MG63 (cell line): ENCODE measurements at regions not wholly inside any gene's neighbourhood (a gene's known extent, or its start where the extent isn't known, plus 50 kb on each side); places are given as distances from the start of the nearest gene placed in this dataset.
"Not testable (repeated sequence)": the region's sequence is repeated elsewhere in the genome, so short reads cannot be mapped to it uniquely, and the experiment has no call there.

Experiments
- DNase-seq: peaks from one replicate; pipeline ENCODE4 v3.0.0-alpha.2; 2020
- H3K27me3 ChIP-seq: fragments of 250-450 bp; sonication (Bioruptor Pico); 2 replicates; pipeline ENCODE4 v1.5.1; 2020; ENCODE audit warnings: mild to moderate bottlenecking, moderate library complexity
- H3K36me3 ChIP-seq: fragments of 250-450 bp; sonication (Bioruptor Pico); 2 replicates; pipeline ENCODE4 v1.5.1; 2020; ENCODE audit warnings: mild to moderate bottlenecking, moderate library complexity
- H3K4me3 ChIP-seq: fragments of 250-450 bp; sonication (Bioruptor Pico); 2 replicates; pipeline ENCODE4 v1.5.1; 2020; ENCODE audit warnings: mild to moderate bottlenecking, moderate library complexity
- H3K9me3 ChIP-seq: fragments of 250-450 bp; sonication (Bioruptor Pico); 2 replicates; pipeline ENCODE4 v1.5.1; 2020; ENCODE audit warnings: mild to moderate bottlenecking, moderate library complexity

DNA sequence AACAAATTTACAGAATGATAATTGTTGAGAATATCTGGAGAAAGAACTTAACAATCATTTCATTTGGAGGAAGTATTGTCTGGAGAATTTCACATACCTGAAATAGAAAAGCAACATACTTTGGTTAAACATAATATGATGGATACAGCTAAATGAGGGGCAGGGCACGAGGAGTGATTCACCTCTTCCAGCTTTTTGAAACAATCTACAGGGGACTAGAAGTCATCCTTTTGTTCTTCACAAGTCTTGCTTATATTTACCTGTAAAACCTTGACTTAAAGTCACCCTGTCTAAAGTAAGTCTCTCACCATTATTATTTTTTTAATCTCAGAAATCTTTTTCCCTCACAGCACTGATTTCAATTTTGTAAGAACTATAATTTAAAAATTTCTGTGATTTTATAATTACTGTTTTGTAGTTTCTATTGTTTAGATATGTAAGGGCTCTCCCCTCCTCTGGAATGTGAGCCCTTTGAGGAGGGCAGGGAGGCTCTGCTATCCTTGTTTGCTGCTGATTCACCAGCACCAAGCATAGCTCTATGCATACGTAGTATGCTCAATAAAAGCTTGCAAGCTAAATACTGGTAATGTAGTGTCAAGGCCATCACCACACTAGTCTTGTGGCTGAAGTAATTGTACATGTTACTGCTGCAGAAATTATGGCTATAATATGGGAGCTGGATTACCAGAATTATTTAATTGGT, 193.9 kb upstream of the THRB start:
- no peak overlapping the region for H3K4me3 ChIP-seq
- H3K9me3 ChIP-seq = no peaks in the 10 kb centered on the region
- no peaks in the 10 kb centered on the region for H3K36me3 ChIP-seq
- H3K27me3 ChIP-seq = no peaks in the 10 kb centered on the region
- no peak for DNase-seq

DNA sequence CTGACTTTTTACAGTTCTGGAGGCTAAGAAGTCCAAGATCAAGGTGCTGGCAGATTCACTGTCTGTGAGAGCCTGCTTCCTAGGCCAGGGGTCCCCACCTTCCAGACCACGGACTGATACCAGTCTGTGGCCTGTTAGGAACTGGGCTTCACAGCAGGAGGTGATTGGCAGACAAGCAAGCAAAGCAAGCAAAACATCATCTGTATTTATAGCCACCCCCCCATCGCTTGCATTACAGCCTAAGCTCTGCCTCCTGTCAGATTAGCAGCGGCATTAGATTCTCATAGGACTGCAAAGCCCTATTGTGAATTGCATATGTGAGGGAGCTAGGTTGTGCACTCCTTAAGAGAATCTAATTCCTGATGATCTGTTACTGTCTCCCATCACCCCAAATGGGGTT, 194.7 kb upstream of the THRB start:
- Histone ChIP-seq H3K4me3 (no peak overlapping the region), H3K36me3 (no peaks in the 10 kb centered on the region), H3K27me3 (no peaks in the 10 kb centered on the region), H3K9me3 (no peaks in the 10 kb centered on the region)
- DNase-seq = no peak

DNA sequence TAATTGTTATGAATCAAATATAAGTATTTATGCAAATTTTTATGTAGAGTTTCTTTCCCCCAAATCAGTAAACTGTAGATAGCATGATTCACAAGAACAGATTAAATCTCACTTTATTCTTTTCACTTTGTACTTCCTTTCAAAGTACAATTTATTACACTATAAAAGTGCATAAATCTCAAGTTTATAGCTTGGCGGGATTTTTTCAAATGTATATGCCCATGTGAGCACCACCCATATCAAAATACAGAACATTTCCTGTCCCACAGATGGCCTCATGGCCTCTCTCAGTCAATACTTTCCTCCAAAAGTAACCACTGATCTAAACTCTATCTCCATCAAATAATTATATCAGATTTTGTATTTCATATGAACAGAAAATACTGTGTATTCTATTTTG, 196.1 kb upstream of the THRB start:
- DNase-seq = no peak
- H3K4me3 ChIP-seq = no peak overlapping the region
- H3K27me3 ChIP-seq = no peaks in the 10 kb centered on the region
- no peaks in the 10 kb centered on the region for H3K9me3 ChIP-seq
- H3K36me3 ChIP-seq = no peaks in the 10 kb centered on the region

DNA sequence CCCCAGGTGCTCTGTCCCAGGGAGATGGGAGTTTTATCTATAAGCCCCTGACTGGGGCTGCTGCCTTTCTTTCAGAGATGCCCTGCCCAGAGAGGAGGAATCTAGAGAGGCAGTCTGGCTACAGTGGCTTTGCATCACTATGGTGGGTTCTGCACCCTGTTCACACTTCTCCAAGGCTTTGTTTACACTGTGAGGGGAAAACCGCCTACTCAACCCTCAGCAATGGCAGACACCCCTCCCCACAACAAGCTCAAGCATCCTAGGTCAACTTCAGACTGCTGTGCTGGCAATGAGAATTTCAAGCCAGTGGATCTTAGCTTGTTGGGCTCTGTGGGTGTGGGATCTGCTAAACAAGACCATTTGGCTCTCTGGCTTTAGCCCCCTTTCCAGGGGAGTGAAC, 204.4 kb upstream of the THRB start:
- H3K4me3 ChIP-seq, H3K9me3 ChIP-seq, H3K27me3 ChIP-seq, DNase-seq, H3K36me3 ChIP-seq: not testable (repeated sequence)

DNA sequence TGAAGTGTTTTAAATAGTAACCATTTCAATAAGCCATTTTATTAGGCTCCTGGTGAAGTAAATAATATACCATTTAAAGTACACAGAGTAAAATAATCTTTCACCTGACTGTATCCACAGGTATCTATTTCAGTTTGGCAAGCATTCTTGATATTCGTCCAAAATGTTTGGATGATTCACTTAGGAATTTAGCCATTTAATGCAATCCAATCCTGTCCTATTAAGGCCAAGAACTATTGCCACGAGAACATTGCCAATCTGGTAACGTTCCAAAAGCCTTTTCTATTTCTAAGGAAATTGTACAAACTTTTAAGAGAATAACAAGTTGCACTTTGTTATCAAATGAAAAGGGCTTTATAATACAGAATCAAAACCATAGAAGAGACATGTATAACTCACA, 209.8 kb upstream of the THRB start:
- DNase-seq = no peak
- Histone ChIP-seq H3K4me3 (no peak overlapping the region), H3K27me3 (no peaks in the 10 kb centered on the region), H3K9me3 (no peaks in the 10 kb centered on the region), H3K36me3 (no peaks in the 10 kb centered on the region)

DNA sequence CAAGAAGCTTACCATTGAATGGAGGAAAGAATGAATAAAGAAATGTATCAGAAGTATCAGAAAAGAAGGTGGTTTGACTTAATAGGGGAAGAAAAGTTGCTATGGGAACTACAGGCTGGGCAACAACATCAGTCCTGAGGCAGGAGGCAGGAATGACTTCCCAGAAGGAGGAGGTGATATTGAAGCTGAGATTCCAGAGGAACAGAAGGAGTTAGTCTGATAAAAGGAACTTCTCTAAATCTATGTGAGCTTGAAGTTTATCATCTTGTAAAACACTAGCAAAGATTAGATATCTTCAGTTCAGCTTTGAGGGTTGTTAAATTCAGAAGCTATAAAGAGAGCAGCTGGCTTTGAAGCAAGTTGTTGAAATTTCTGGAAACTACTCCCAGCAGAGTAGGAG, 213.3 kb upstream of the THRB start:
- DNase-seq = no peak
- H3K4me3 ChIP-seq = no peak overlapping the region

DNA sequence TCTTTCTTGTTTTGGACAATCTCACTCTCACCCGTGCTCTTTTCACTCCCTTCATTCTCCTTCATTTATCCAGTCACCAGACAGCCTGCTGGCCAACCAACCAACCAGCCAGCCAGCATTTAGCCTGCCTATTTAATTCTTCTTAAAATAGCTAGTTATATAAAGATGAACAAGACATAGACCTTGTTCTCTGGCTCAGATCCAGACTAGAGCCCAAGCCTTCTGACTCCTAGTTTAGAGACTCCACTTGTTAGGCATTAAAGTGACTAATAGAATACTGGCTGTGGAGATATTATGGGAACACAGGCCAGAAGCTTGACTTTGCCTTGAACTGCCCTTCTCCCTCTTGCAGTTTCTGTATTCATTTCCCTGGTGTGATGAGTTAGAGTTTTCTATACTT, 215.3 kb upstream of the THRB start:
- DNase-seq = peak; percentile 51
- H3K9me3 ChIP-seq = no peaks in the 10 kb centered on the region
- no peaks in the 10 kb centered on the region for H3K36me3 ChIP-seq
- H3K4me3 ChIP-seq = no peak overlapping the region
- no peaks in the 10 kb centered on the region for H3K27me3 ChIP-seq

More for the DNA sequence above, 213.3 kb upstream of the THRB start:
- H3K36me3 ChIP-seq = no peaks in the 10 kb centered on the region
- no peaks in the 10 kb centered on the region for H3K27me3 ChIP-seq
- H3K9me3 ChIP-seq = no peaks in the 10 kb centered on the region

DNA sequence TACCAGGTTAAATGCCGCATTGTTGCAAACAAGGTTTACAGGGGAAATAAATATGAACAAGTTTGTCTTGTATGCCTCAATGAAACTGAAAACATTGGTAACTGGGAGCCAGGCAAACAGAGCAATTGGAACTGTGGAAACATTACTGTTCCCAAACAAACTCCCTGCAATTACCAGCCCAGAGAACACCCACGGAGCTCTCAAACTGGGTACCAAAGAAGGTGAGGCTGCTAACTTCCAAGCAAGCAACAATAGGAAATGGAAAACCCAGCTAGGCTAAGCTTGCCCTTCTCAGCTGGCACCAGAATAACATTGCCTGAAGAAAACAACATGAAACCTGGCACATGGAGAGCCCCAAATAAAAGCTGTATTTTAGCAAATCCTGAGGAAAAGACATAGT, 218.9 kb upstream of the THRB start:
- no peaks in the 10 kb centered on the region for H3K27me3 ChIP-seq
- no peak for DNase-seq
- H3K4me3 ChIP-seq = no peak overlapping the region
- H3K36me3 ChIP-seq = no peaks in the 10 kb centered on the region
- no peaks in the 10 kb centered on the region for H3K9me3 ChIP-seq

DNA sequence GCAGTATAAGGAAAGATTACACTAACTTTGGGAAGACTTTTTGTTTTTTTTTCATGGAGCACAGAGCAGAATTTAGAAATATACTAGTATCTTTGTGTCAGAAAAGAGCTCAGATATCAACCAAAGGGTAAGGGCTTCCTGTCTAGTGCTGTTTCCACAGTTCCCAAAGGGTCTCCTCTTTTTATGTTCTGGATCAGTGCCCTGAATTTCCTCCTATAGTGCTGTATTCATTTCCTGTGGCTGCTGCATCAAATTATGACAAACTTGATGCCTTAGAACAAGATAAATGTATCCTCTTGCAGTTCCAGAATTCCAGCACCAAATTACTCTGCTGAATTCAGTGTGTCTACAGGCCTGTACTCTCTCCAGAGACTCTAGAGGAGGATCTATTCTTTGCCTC, 219.8 kb upstream of the THRB start:
- Histone ChIP-seq H3K9me3 (no peaks in the 10 kb centered on the region), H3K27me3 (no peaks in the 10 kb centered on the region)
- no peak for DNase-seq

DNA sequence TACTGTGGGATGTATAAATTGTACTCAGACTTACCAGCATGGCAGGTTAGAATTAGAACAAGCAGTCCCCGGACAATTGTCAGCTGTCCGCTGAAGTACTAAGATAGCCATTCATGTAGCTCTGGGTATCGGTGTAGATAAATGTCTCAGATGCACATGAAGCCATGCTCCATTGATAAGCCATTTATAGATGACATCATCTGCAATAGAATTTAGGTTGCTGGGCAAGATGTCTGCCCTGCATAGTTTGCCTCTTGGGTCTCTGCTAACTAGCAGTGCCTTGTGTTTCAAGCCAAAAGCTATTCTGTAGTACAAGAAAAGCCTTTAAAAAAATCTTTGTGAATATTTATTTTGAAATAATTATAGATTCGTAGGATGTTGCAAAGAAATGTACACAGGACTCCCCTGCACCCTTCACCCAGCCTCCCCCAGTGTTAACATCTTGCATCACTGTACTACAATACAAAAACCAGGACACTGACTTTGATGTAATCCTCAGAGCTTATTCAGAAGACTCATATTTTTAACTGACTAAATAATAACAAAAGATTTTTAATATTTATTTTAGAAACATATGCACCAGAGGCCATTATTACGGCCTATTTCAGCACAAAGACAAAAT, 220.6 kb upstream of the THRB start:
- no peaks in the 10 kb centered on the region for H3K36me3 ChIP-seq
- no peak overlapping the region for H3K4me3 ChIP-seq
- H3K9me3 ChIP-seq = no peaks in the 10 kb centered on the region
- no peaks in the 10 kb centered on the region for H3K27me3 ChIP-seq
- no peak for DNase-seq

More for the DNA sequence above, 219.8 kb upstream of the THRB start:
- Histone ChIP-seq H3K36me3 (no peaks in the 10 kb centered on the region), H3K4me3 (no peak overlapping the region)

DNA sequence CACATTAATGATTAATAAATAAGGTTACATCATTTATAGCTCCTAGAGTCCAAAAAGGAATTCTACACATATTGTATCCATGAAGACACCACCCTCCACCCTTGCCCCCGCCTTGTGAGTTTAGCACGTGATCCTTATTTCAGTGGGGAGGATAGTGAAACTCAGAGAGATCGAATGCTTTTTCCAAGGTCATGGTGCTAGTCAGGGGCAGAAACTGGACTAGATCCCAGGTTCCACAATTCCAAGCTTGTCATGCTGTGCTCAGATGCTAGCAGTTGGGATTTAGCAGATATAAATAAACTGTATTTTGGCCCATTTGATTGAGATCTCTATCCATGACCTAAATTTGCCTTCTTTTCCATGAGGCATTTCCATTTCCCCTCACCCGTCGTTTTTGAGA, 227.4 kb upstream of the THRB start:
- Histone ChIP-seq H3K9me3 (no peaks in the 10 kb centered on the region), H3K36me3 (no peaks in the 10 kb centered on the region)

DNA sequence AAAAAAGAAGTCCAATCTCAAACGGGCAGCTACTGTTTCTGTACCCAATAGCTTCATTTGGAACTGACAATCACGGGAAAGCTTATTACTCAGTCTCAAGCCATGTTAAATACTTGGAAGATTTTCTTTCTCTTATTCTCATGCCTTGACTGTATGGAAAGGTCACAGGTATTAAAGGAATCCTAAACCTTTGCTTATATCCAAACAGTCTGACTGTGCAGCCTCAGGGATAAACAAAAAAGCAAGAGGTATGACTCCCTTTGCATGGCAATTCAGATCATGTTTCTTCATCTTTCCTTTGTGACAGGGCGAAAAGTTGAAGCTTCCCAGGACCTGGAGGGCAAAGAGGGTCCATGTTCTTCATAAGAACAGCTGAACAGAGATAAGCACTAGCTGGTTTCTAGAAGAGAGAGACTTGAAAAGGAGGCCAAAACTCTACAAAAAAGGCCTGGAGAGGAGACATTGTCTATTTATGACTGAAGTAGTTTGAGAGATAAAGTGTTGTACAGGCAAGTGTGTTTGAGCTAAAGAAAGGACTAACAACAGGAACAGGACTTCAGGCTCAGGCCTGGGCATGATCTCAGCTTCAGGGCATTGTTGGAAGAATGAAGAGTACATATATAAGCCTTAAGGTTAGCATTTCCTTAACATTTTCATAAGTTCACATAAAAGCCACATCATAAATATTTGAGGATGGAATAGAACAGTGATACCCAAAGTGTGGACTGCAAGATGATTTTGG, 231.0 kb upstream of the THRB start:
- no peaks in the 10 kb centered on the region for H3K36me3 ChIP-seq
- no peak overlapping the region for H3K4me3 ChIP-seq
- H3K27me3 ChIP-seq = no peaks in the 10 kb centered on the region
- H3K9me3 ChIP-seq = no peaks in the 10 kb centered on the region
- DNase-seq = no peak

More for the DNA sequence above, 227.4 kb upstream of the THRB start:
- DNase-seq = no peak
- no peak overlapping the region for H3K4me3 ChIP-seq
- no peaks in the 10 kb centered on the region for H3K27me3 ChIP-seq

DNA sequence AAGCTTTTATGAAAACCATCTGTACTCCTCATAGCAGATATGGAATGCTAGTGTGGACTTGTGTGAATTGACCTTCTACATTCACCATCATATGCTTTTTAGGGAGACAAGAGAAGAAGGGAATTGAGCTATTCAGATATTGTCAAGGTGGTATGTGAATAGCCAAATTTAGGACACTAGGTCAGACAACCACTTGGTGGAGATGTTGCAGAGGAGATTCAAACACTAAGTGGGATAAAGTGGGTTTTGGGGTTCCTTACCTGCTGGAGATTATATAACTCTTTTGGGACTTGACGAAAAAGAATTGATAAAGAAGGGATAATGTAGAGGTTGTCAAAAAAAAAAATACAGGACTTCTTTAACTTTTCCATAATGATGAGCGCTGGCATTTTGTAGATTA, 231.8 kb upstream of the THRB start:
- no peaks in the 10 kb centered on the region for H3K9me3 ChIP-seq
- H3K4me3 ChIP-seq = no peak overlapping the region
- no peaks in the 10 kb centered on the region for H3K36me3 ChIP-seq
- H3K27me3 ChIP-seq = no peaks in the 10 kb centered on the region
- no peak for DNase-seq

DNA sequence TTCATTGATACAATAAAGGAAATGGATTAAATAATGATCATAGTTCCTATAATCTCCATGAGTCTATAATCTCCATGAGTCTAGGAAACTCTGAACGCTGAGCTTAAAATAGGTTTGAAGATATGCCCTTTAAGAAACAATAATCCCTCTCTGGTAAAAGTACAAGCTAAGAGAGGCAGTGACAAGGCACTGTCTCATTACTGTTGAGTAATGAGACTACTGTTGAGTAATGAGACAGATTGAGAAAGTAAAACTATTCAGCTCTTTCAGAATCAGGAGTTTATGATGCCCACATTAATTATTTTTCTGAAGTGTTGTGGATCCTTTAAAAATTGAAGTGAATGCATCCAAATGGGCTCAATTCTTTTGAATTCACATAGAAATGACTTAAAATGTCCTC, 235.5 kb upstream of the THRB start:
- Histone ChIP-seq H3K36me3 (no peaks in the 10 kb centered on the region), H3K4me3 (no peak overlapping the region), H3K27me3 (no peaks in the 10 kb centered on the region), H3K9me3 (no peaks in the 10 kb centered on the region)
- DNase-seq = no peak

DNA sequence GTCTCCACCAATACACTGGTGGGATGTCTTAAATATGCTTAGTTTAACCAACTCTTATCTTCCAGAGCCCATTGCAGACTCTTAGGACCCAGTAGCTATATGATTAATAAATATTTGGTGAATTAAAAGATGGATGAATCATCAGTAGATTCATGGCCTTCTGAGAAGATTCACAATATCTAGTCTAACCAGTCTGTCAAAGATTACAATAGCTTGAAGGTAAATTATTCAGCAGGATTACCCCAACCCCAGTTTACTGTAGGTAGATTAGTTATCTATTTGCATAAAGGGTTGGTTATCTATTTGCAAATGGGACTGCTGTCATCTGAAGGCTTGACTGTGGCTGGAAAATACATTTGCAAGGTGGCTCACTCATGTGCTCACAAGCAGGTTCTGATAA, 239.4 kb upstream of the THRB start:
- Histone ChIP-seq H3K36me3 (no peaks in the 10 kb centered on the region), H3K9me3 (no peaks in the 10 kb centered on the region), H3K4me3 (no peak overlapping the region), H3K27me3 (no peaks in the 10 kb centered on the region)
- DNase-seq = no peak

DNA sequence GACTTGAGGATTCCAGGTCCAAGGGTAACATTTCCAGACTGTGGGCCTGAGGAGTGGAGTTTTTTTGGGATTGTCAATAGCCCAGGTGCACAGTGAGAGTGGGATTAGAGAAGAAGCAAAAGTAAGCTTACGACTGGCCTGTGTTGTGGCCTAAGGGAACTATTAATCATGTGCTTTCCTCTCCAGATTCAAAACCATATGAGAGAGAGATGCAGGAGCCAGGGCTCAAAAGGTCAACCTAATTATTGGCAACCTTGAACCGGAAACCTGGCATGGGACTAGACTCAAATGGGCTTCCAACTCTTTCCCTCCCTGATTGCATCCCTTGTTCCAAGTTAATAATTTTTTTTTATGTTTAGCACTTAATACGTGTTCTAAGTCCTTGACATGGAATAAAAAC, 242.1 kb upstream of the THRB start:
- no peaks in the 10 kb centered on the region for H3K36me3 ChIP-seq
- no peak overlapping the region for H3K4me3 ChIP-seq
- no peaks in the 10 kb centered on the region for H3K9me3 ChIP-seq
- H3K27me3 ChIP-seq = no peaks in the 10 kb centered on the region
- DNase-seq = no peak

DNA sequence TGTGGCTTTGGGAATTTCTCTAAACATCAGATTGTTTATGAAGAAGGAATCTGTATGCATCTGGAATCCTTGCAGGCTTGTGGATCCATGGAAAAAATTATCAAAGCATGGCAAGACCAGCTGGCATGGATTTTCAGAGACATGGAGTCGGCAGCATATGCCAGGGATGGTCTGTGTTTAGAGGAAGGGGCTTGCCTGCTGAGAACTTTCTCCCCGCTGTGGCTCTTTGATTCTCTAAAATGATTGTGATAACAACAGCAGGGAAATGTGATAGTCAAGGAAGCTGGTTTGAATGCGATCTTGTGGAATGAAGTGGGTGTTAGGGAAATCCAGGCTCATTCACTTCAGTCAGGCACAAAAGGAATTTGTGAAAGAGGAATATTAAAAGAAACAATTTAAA, 245.7 kb upstream of the THRB start:
- Histone ChIP-seq H3K9me3 (no peaks in the 10 kb centered on the region), H3K4me3 (no peak overlapping the region), H3K36me3 (no peaks in the 10 kb centered on the region), H3K27me3 (no peaks in the 10 kb centered on the region)
- no peak for DNase-seq

DNA sequence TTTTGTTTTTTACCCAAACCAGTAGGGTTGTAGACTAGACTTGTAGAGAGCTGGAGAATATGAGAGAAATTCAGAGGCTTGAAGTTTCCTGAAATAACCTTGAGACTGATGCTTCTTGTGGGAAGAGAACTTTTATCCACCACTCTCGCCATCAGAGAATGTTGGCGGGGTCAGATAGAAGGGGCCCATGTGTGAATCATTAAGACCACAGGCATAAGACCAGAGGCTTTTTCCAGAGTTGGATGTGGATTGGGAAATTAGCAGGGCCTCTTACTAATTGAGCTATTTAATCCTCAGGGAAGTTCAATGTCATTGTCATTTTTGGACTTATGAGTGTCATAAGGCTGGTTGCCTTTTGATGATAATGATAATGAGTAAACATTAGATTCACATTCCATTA, 246.9 kb upstream of the THRB start:
- H3K36me3 ChIP-seq = no peaks in the 10 kb centered on the region
- DNase-seq = no peak

More for the DNA sequence above, 246.9 kb upstream of the THRB start:
- Histone ChIP-seq H3K9me3 (no peaks in the 10 kb centered on the region), H3K27me3 (no peaks in the 10 kb centered on the region), H3K4me3 (no peak overlapping the region)
